Nephron (organoid): ENCODE measurements at regions not wholly inside any gene's neighbourhood (a gene's known extent, or its start where the extent isn't known, plus 50 kb on each side); places are given as distances from the start of the nearest gene placed in this dataset.
A peak's percentile ranks its signal among the peaks of the same experiment; 100 is the strongest.

ENCODE experiments used
- H3K27ac Mint-ChIP-seq, 3 experiments: 2 replicates each; pipeline ENCODE4 v1.8.0; 2020; ENCODE audit warnings: mixed read lengths in 3 of 3, mild to moderate bottlenecking in 2 of 3, moderate library complexity in 1 of 3
- H3K27me3 Mint-ChIP-seq: 2 replicates; pipeline ENCODE4 v1.8.0; 2021; ENCODE audit warnings: low read depth, mild to moderate bottlenecking, moderate library complexity, mixed read lengths
- H3K36me3 Mint-ChIP-seq: 2 replicates; pipeline ENCODE4 v1.8.0; 2020; ENCODE audit warnings: low read depth, mixed read lengths
- H3K4me1 Mint-ChIP-seq: 2 replicates; pipeline ENCODE4 v1.8.0; 2020; ENCODE audit warnings: mixed read lengths
- H3K4me3 Mint-ChIP-seq, 3 experiments: 2 replicates each; pipeline ENCODE4 v1.8.0; 2020; ENCODE audit warnings: mild to moderate bottlenecking in 3 of 3, mixed read lengths in 3 of 3, moderate library complexity in 2 of 3
- H3K9me3 Mint-ChIP-seq: 2 replicates; pipeline ENCODE4 v1.8.0; 2020; ENCODE audit warnings: mixed read lengths
- CTCF ChIP-seq, 3 experiments: fragments of 200-600 bp; sonication (generic); IDR thresholded peaks; one replicate each; pipeline ENCODE4 v1.5.0; 2021; ENCODE audit warnings: antibody characterized with exemption in 3 of 3; ENCODE audit not compliant: unreplicated experiment in 3 of 3

- H3K27ac Mint-ChIP-seq = peak overlapping the region in 2 of 3 experiments; percentile 43 to 81
- TF ChIP-seq CTCF (IDR thresholded peaks at IDR 0.05; ENCODE audit: unreplicated experiment in 3 of 3) = no peak
- H3K27me3 Mint-ChIP-seq = no peaks in the 10 kb centered on the region
- H3K36me3 Mint-ChIP-seq = no peaks in the 10 kb centered on the region
- H3K4me3 Mint-ChIP-seq = no peak overlapping the region
- H3K4me1 Mint-ChIP-seq = peaks cover 27% of the 10 kb centered on the region
- no peaks in the 10 kb centered on the region for H3K9me3 Mint-ChIP-seq
These were observed 82.5 kb downstream of the SPP2 start for GRCh38 chr2:234133004-234133403.

GRCh38 chr2:234130777-234131181 lies 80.3 kb downstream of the SPP2 start:
- Mint-ChIP-seq H3K4me1 (peaks cover 20% of the 10 kb centered on the region), H3K36me3 (no peaks in the 10 kb centered on the region)
- no peak for TF ChIP-seq CTCF (IDR thresholded peaks at IDR 0.05; ENCODE audit: unreplicated experiment in 3 of 3)

DNA sequence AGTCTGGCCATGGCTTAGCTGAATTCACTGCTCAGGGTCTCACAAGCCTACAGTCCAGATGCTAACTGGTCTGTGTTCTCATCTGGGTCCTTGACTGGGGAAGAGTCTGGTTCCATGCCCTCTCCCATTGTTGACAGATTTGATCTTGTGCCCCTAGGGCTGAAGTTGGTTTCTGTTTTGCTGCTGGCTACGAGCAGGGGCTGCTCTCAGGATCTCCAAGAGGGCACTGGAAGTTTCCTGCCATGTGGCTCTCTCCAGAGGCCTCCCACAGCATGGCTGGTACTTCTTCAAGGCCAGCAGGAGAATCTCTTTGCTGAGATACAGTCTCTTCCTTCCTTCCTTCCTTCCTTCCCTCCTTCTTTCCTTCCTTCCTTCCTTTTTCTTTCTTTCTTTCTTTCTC lies 78.1 kb downstream of the SPP2 start:
- no peak overlapping the region for H3K27ac Mint-ChIP-seq
- no peak for TF ChIP-seq CTCF (IDR thresholded peaks at IDR 0.05; ENCODE audit: unreplicated experiment in 3 of 3)
- no peaks in the 10 kb centered on the region for H3K36me3 Mint-ChIP-seq
- no peaks in the 10 kb centered on the region for H3K27me3 Mint-ChIP-seq
- no peaks in the 10 kb centered on the region for H3K9me3 Mint-ChIP-seq
- no peak overlapping the region for H3K4me3 Mint-ChIP-seq
- H3K4me1 Mint-ChIP-seq = peaks cover 16% of the 10 kb centered on the region

More at GRCh38 chr2:234130777-234131181, 80.3 kb downstream of the SPP2 start:
- peak overlapping the region in 1 of 3 experiments; percentile 22 for H3K4me3 Mint-ChIP-seq
- no peaks in the 10 kb centered on the region for H3K27me3 Mint-ChIP-seq
- H3K9me3 Mint-ChIP-seq = no peaks in the 10 kb centered on the region
- H3K27ac Mint-ChIP-seq = peak overlapping the region; percentile 59 to 94 (median 88)
